PC-9 (cell line): ENCODE measurements at regions not wholly inside any gene's neighbourhood (a gene's known extent, or its start where the extent isn't known, plus 50 kb on each side); places are given as distances from the start of the nearest gene placed in this dataset.

Experiments
- BruUV-seq: library from RNA; stranded (reverse); fragments of 400-500 nt; replicated peaks from 2 replicates; lab custom pipeline; 2021; lab: Mats Ljungman, UMichigan
- CTCF ChIA-PET: fragments of 300-600 bp; sonication (Branson Sonifier 250); formaldehyde crosslinking; loops from one replicate; lab custom pipeline; 2022; ENCODE audit warnings: antibody characterized with exemption; lab: Charles Lee
- POLR2A ChIA-PET: fragments of 300-600 bp; sonication (Branson Sonifier 250); formaldehyde crosslinking; loops from one replicate; lab custom pipeline; 2022; ENCODE audit warnings: antibody characterized with exemption; ENCODE audit not compliant: unreplicated experiment; lab: Charles Lee
- DNase-seq, 2 experiments: peaks; one replicate each; pipeline versions ENCODE4 v3.0.0 to v3.0.0-alpha.2; 2015 to 2022; ENCODE audit warnings: mixed read lengths in 1 of 2
- H2AFZ ChIP-seq: fragments of 200-600 bp; sonication (generic); 2 replicates; pipeline ENCODE4 v1.8.1; 2017; ENCODE audit warnings: antibody characterized with exemption
- H3F3A ChIP-seq: fragments of 200-600 bp; sonication (generic); 2 replicates; pipeline ENCODE4 v1.8.1; 2017; ENCODE audit warnings: antibody characterized with exemption, mild to moderate bottlenecking, low read depth; ENCODE audit not compliant: insufficient read depth
- H3K27ac ChIP-seq: fragments of 200-600 bp; sonication (generic); 2 replicates; pipeline ENCODE4 v1.6.1; 2016; ENCODE audit warnings: mixed run types
- H3K27me3 ChIP-seq: fragments of 200-600 bp; sonication (generic); 2 replicates; pipeline ENCODE4 v1.6.1; 2016; ENCODE audit warnings: low read depth, mixed run types; ENCODE audit not compliant: insufficient read depth
- H3K36me3 ChIP-seq: fragments of 200-600 bp; sonication (generic); 2 replicates; pipeline ENCODE4 v1.6.1; 2016; ENCODE audit warnings: low read depth, mixed run types
- H3K4me1 ChIP-seq: fragments of 200-600 bp; sonication (generic); replicated peaks from 2 replicates; pipeline ENCODE4 v1.6.1; 2016; ENCODE audit warnings: mixed run types; ENCODE audit not compliant: insufficient read depth
- H3K4me2 ChIP-seq: fragments of 200-600 bp; sonication (generic); 2 replicates; pipeline ENCODE4 v1.6.1; 2017; ENCODE audit warnings: mixed run types
- H3K4me3 ChIP-seq: fragments of 200-600 bp; sonication (generic); 2 replicates; pipeline ENCODE4 v1.6.1; 2016; ENCODE audit warnings: mixed run types
- H3K79me2 ChIP-seq: fragments of 200-600 bp; sonication (generic); 2 replicates; pipeline ENCODE4 v1.6.1; 2017; ENCODE audit warnings: low read depth, mixed run types
- H3K9me2 ChIP-seq: fragments of 200-600 bp; sonication (generic); 2 replicates; pipeline ENCODE4 v1.8.1; 2017; ENCODE audit warnings: mild to moderate bottlenecking; ENCODE audit not compliant: insufficient read depth
- H3K9me3 ChIP-seq: fragments of 200-600 bp; sonication (generic); 2 replicates; pipeline ENCODE4 v1.8.1; 2016; ENCODE audit warnings: low read depth; ENCODE audit not compliant: insufficient read depth
- H4K20me1 ChIP-seq: fragments of 200-600 bp; sonication (generic); 2 replicates; pipeline ENCODE4 v1.8.1; 2017; ENCODE audit not compliant: insufficient read depth
- CTCF ChIP-seq: fragments of 200-600 bp; sonication (generic); conservative IDR thresholded peaks from 2 replicates; pipeline ENCODE4 v1.6.1; 2017; ENCODE audit warnings: mixed run types, antibody characterized with exemption, mild to moderate bottlenecking, moderate library complexity
- EZH2 ChIP-seq: fragments of 200-600 bp; sonication (generic); IDR thresholded peaks from 2 replicates; pipeline ENCODE4 v1.8.0; 2017; ENCODE audit warnings: antibody characterized with exemption, low read depth
- intact Hi-C: fragments of 100-400 bp; cut with micrococcal nuclease; formaldehyde crosslinking; loops from one replicate; pipeline ENCODE4 v1.10.0; 2022; ENCODE audit not compliant: unreplicated experiment

GRCh38 chr22:49404576-49405241 is 423.0 kb downstream of the BRD1 start:
- no peak overlapping the region for H3K4me2 ChIP-seq
- no peak overlapping the region for H3K4me3 ChIP-seq
- peaks cover 100% of the 10 kb centered on the region for H3K27me3 ChIP-seq
- ChIA-PET CTCF (interaction anchor here (0.6 kb wide), 1 partner anchor 151 kb away, joined by 3 read pairs; no protein-coding TSS in a partner anchor), POLR2A (no interaction called here)
- DNase-seq = no peak
- H4K20me1 ChIP-seq = no peaks in the 10 kb centered on the region
- no peak overlapping the region for H3K27ac ChIP-seq
- H3K9me2 ChIP-seq = no peaks in the 10 kb centered on the region
- no peaks in the 10 kb centered on the region for H3K36me3 ChIP-seq
- no peaks in the 10 kb centered on the region for H3K9me3 ChIP-seq
- BruUV-seq = no TSS peak
- no peaks in the 10 kb centered on the region for H3K4me1 ChIP-seq
- no peak for TF ChIP-seq EZH2
- no peak for TF ChIP-seq CTCF
- no peaks in the 10 kb centered on the region for H3F3A ChIP-seq
- H2AFZ ChIP-seq = no peak overlapping the region
- no peaks in the 10 kb centered on the region for H3K79me2 ChIP-seq
- intact Hi-C loops = no loop called here

- H3K4me3 ChIP-seq = no peak overlapping the region
- POLR2A ChIA-PET = no interaction called here
These were observed 423.7 kb downstream of the BRD1 start for GRCh38 chr22:49404020-49404419.

GRCh38 chr22:49403102-49403501 is 424.6 kb downstream of the BRD1 start:
- no peaks in the 10 kb centered on the region for H3K4me1 ChIP-seq
- no peaks in the 10 kb centered on the region for H3K9me3 ChIP-seq
- H4K20me1 ChIP-seq = no peaks in the 10 kb centered on the region
- TF ChIP-seq CTCF (no peak), EZH2 (no peak)
- POLR2A ChIA-PET = no interaction called here
- no peak overlapping the region for H3K4me3 ChIP-seq
- H3K4me2 ChIP-seq = no peak overlapping the region
- H3K9me2 ChIP-seq = no peaks in the 10 kb centered on the region
- no peak overlapping the region for H2AFZ ChIP-seq
- no peaks in the 10 kb centered on the region for H3K79me2 ChIP-seq
- CTCF ChIA-PET = no interaction called here
- H3K27me3 ChIP-seq = peaks cover 100% of the 10 kb centered on the region
- H3K36me3 ChIP-seq = no peaks in the 10 kb centered on the region
- no peak for DNase-seq
- intact Hi-C loops = no loop called here
- no peak overlapping the region for H3K27ac ChIP-seq
- BruUV-seq = no TSS peak
- no peaks in the 10 kb centered on the region for H3F3A ChIP-seq

More at GRCh38 chr22:49404020-49404419, 423.7 kb downstream of the BRD1 start:
- BruUV-seq = no TSS peak
- Histone ChIP-seq H3K36me3 (no peaks in the 10 kb centered on the region), H3K9me3 (no peaks in the 10 kb centered on the region), H3K79me2 (no peaks in the 10 kb centered on the region), H3K9me2 (no peaks in the 10 kb centered on the region), H3K4me1 (no peaks in the 10 kb centered on the region), H4K20me1 (no peaks in the 10 kb centered on the region), H3F3A (no peaks in the 10 kb centered on the region), H3K27me3 (peaks cover 100% of the 10 kb centered on the region), H3K4me2 (no peak overlapping the region), H3K27ac (no peak overlapping the region), H2AFZ (no peak overlapping the region)
- intact Hi-C loops = no loop called here
- no peak for DNase-seq
- CTCF ChIA-PET = no interaction called here
- no peak for TF ChIP-seq CTCF
- no peak for TF ChIP-seq EZH2
